ENCODE measurements at regions not wholly inside any gene's neighbourhood (a gene's known extent, or its start where the extent isn't known, plus 50 kb on each side); places are given as distances from the start of the nearest gene placed in this dataset.

- TF ChIP-seq CTCF (IDR thresholded peaks at IDR 0.05; ENCODE audit: borderline replicate concordance, extremely low read depth, low read length, poor library complexity, severe bottlenecking) (no peak), EZH2 (IDR thresholded peaks at IDR 0.05; ENCODE audit: borderline replicate concordance, low read depth, low read length, severe bottlenecking) (no peak)
Measured at GRCh38 chr1:209160230-209160629, 423.3 kb upstream of the CAMK1G start.

All from DND-41 (cell line).